ENCODE measurements at regions not wholly inside any gene's neighbourhood (a gene's known extent, or its start where the extent isn't known, plus 50 kb on each side); places are given as distances from the start of the nearest gene placed in this dataset.
A peak's percentile ranks its signal among the peaks of the same experiment; 100 is the strongest.

DNA sequence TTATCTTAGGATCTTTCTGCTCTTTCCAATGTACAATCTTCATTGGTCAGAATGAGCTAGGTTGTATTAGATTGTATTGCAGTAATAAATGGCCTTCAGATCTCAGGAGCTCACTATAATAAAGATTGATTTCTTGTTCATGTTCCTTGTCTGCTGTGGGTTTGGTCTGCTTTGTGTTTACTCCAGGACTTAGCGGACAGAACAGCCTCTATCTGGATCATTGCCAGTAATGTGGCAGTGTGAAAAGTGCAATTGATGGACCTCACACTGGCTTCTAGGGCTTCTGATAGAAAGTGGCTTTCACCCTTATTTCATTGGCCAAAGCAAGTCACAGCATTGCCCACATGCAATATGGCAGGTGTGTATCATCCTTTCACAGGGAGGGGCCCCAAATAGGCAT, 81.2 kb downstream of the BTG1 start:
- TF ChIP-seq POLR2A (IDR thresholded peaks at IDR 0.05) (no peak), EP300 (IDR thresholded peaks at IDR 0.05; ENCODE audit: low read depth) (no peak), POLR2AphosphoS5 (IDR thresholded peaks at IDR 0.05) (peak in 2 of 3 donors; percentile 49 to 50)
- TF ChIP-seq, protein P1, sequence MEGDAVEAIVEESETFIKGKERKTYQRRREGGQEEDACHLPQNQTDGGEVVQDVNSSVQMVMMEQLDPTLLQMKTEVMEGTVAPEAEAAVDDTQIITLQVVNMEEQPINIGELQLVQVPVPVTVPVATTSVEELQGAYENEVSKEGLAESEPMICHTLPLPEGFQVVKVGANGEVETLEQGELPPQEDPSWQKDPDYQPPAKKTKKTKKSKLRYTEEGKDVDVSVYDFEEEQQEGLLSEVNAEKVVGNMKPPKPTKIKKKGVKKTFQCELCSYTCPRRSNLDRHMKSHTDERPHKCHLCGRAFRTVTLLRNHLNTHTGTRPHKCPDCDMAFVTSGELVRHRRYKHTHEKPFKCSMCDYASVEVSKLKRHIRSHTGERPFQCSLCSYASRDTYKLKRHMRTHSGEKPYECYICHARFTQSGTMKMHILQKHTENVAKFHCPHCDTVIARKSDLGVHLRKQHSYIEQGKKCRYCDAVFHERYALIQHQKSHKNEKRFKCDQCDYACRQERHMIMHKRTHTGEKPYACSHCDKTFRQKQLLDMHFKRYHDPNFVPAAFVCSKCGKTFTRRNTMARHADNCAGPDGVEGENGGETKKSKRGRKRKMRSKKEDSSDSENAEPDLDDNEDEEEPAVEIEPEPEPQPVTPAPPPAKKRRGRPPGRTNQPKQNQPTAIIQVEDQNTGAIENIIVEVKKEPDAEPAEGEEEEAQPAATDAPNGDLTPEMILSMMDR (IDR thresholded peaks at IDR 0.05) = no peak
